ENCODE measurements at regions not wholly inside any gene's neighbourhood (a gene's known extent, or its start where the extent isn't known, plus 50 kb on each side); places are given as distances from the start of the nearest gene placed in this dataset.

DNA sequence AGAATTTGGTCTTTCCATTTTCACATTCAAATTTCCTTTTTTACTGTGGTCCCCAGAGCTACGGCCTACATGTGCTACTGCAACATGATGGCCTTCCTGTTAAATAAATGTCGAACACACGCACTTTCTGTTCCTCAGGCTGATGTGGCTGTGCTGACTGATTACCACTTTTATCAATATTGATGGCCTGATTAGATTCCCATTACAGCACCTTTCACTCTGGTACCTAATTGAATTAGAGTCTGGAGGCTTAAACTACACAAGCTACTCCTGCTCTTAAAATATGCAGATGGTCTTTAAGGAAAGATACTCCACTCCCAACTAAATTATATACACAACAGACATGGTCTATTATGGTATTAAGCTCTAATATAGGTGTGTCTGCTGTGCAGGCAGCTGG, 301.6 kb downstream of the FRK start:
- H3K79me2 ChIP-seq (ENCODE audit: low read length), result no peaks in the 10 kb centered on the region
- TF ChIP-seq CTCF (IDR thresholded peaks at IDR 0.05; ENCODE audit: low read length) (no peak), EZH2phosphoT487 (IDR thresholded peaks at IDR 0.05; ENCODE audit: low read length) (no peak), EZH2 (optimal IDR thresholded peaks at IDR 0.05; ENCODE audit: low read depth, low read length) (no peak)
- no peaks in the 10 kb centered on the region for H3K4me1 ChIP-seq (ENCODE audit: low read length)
- H3K9me3 ChIP-seq (replicated peaks; ENCODE audit: insufficient read depth, low read length), result no peaks in the 10 kb centered on the region
- H3K27me3 ChIP-seq (replicated peaks; ENCODE audit: insufficient read depth, low read length), result no peaks in the 10 kb centered on the region
- H3K9me2 ChIP-seq (replicated peaks; ENCODE audit: insufficient read depth, low read length), result no peaks in the 10 kb centered on the region
- no peak overlapping the region for H3K4me3 ChIP-seq (ENCODE audit: low read length)
- no peak overlapping the region for H3K27ac ChIP-seq (ENCODE audit: low read length)
- no peaks in the 10 kb centered on the region for H3F3A ChIP-seq (ENCODE audit: insufficient read depth, low read length)
- no peaks in the 10 kb centered on the region for H4K20me1 ChIP-seq (ENCODE audit: insufficient read depth, low read length)
- DNase-seq, result no peak
- no peak overlapping the region for H2AFZ ChIP-seq (ENCODE audit: low read length)
- H3K9ac ChIP-seq (ENCODE audit: low read length), result no peak overlapping the region
- H3K36me3 ChIP-seq (replicated peaks; ENCODE audit: insufficient read depth, low read length), result no peaks in the 10 kb centered on the region
- no peak overlapping the region for H3K4me2 ChIP-seq (ENCODE audit: low read depth, low read length)

DNA sequence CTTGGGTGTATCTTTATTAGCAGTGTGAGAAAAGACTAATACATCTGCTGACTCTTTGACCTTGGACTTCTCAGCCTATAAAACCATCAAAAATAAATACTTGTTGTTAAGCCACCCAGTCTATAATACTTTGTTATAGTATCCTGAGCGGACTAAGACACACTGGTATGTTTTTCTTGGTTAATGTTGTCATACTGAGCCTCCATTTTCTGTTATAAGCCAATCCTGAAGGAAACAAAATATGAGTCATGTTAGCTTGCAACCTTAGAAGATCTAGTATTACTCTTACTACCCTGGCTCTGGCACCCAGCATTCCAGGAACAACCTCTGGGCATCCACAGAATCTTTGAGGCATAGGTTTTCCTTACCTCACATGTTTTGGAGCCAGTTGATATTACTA, 307.2 kb downstream of the FRK start:
- Histone ChIP-seq H4K20me1 (ENCODE audit: insufficient read depth, low read length) (no peaks in the 10 kb centered on the region), H3K4me3 (ENCODE audit: low read length) (no peak overlapping the region), H3K27ac (ENCODE audit: low read length) (no peak overlapping the region), H2AFZ (ENCODE audit: low read length) (no peak overlapping the region), H3F3A (ENCODE audit: insufficient read depth, low read length) (no peaks in the 10 kb centered on the region), H3K36me3 (replicated peaks; ENCODE audit: insufficient read depth, low read length) (no peaks in the 10 kb centered on the region), H3K79me2 (ENCODE audit: low read length) (no peaks in the 10 kb centered on the region), H3K9me2 (replicated peaks; ENCODE audit: insufficient read depth, low read length) (no peaks in the 10 kb centered on the region), H3K27me3 (replicated peaks; ENCODE audit: insufficient read depth, low read length) (no peaks in the 10 kb centered on the region), H3K9ac (ENCODE audit: low read length) (no peak overlapping the region), H3K9me3 (replicated peaks; ENCODE audit: insufficient read depth, low read length) (no peaks in the 10 kb centered on the region), H3K4me2 (ENCODE audit: low read depth, low read length) (no peak overlapping the region), H3K4me1 (ENCODE audit: low read length) (no peaks in the 10 kb centered on the region)
- no peak for TF ChIP-seq CTCF (IDR thresholded peaks at IDR 0.05; ENCODE audit: low read length)
- no peak for TF ChIP-seq EZH2 (optimal IDR thresholded peaks at IDR 0.05; ENCODE audit: low read depth, low read length)
- no peak for TF ChIP-seq EZH2phosphoT487 (IDR thresholded peaks at IDR 0.05; ENCODE audit: low read length)
- no peak for DNase-seq

- Histone ChIP-seq H3K27ac (ENCODE audit: low read length) (no peak overlapping the region), H4K20me1 (ENCODE audit: insufficient read depth, low read length) (no peaks in the 10 kb centered on the region), H3K4me3 (ENCODE audit: low read length) (no peak overlapping the region), H2AFZ (ENCODE audit: low read length) (no peak overlapping the region), H3K79me2 (ENCODE audit: low read length) (no peaks in the 10 kb centered on the region), H3K9me3 (replicated peaks; ENCODE audit: insufficient read depth, low read length) (no peaks in the 10 kb centered on the region), H3K9ac (ENCODE audit: low read length) (no peak overlapping the region), H3K4me2 (ENCODE audit: low read depth, low read length) (no peak overlapping the region), H3K9me2 (replicated peaks; ENCODE audit: insufficient read depth, low read length) (no peaks in the 10 kb centered on the region), H3K27me3 (replicated peaks; ENCODE audit: insufficient read depth, low read length) (no peaks in the 10 kb centered on the region), H3K36me3 (replicated peaks; ENCODE audit: insufficient read depth, low read length) (no peaks in the 10 kb centered on the region), H3F3A (ENCODE audit: insufficient read depth, low read length) (no peaks in the 10 kb centered on the region), H3K4me1 (ENCODE audit: low read length) (no peaks in the 10 kb centered on the region)
- no peak for DNase-seq
- TF ChIP-seq EZH2phosphoT487 (IDR thresholded peaks at IDR 0.05; ENCODE audit: low read length), result no peak
- TF ChIP-seq CTCF (IDR thresholded peaks at IDR 0.05; ENCODE audit: low read length), result no peak
- TF ChIP-seq EZH2 (optimal IDR thresholded peaks at IDR 0.05; ENCODE audit: low read depth, low read length), result no peak
These were observed 309.7 kb downstream of the FRK start for GRCh38 chr6:115750946-115751345.
